Small intestine (tissue), 7 donors: ENCODE measurements at regions not wholly inside any gene's neighbourhood (a gene's known extent, or its start where the extent isn't known, plus 50 kb on each side); places are given as distances from the start of the nearest gene placed in this dataset.
"Not testable (repeated sequence)": the region's sequence is repeated elsewhere in the genome, so short reads cannot be mapped to it uniquely, and the experiment has no call there.

ENCODE experiments used
- DNase-seq, 2 donors: peaks; one replicate each; pipeline versions ENCODE4 v3.0.0 to v3.0.0-alpha.2; 2013
- FAIRE-seq: peaks from 2 replicates; lab custom pipeline; 2012; peaks lifted over from hg19 to GRCh38; lab: Jason Lieb, UNC
- H3K27ac ChIP-seq, 3 donors: one replicate each; pipeline ENCODE4 v1.5.1; 2013; ENCODE audit warnings: low read length in 2 of 3, mild to moderate bottlenecking in 2 of 3, control low read depth in 1 of 3, inconsistent platforms in 1 of 3, low read depth in 1 of 3, moderate library complexity in 1 of 3
- H3K27me3 ChIP-seq, 3 donors: one replicate each; pipeline ENCODE4 v1.6.1; 2013; ENCODE audit warnings: low read length in 3 of 3, inconsistent platforms in 1 of 3; ENCODE audit not compliant: control insufficient read depth in 3 of 3, insufficient read depth in 3 of 3
- H3K36me3 ChIP-seq, 3 donors: one replicate each; pipeline ENCODE4 v1.6.1; 2013; ENCODE audit warnings: low read length in 3 of 3, inconsistent platforms in 1 of 3, low read depth in 1 of 3, mild to moderate bottlenecking in 1 of 3, moderate library complexity in 1 of 3; ENCODE audit not compliant: control insufficient read depth in 3 of 3, insufficient read depth in 2 of 3
- H3K4me1 ChIP-seq, 3 donors: one replicate each; pipeline ENCODE4 v1.6.1; 2013; ENCODE audit warnings: low read length in 2 of 3, inconsistent platforms in 1 of 3, low read depth in 1 of 3, mild to moderate bottlenecking in 1 of 3, moderate library complexity in 1 of 3; ENCODE audit not compliant: control insufficient read depth in 3 of 3, insufficient read depth in 2 of 3
- H3K4me3 ChIP-seq, 3 donors: one replicate each; pipeline ENCODE4 v1.5.1; 2013; ENCODE audit warnings: low read length in 3 of 3, control low read depth in 1 of 3, inconsistent platforms in 1 of 3, low read depth in 1 of 3, mild to moderate bottlenecking in 1 of 3, moderate library complexity in 1 of 3
- H3K9me3 ChIP-seq, 2 donors: one replicate each; pipeline ENCODE4 v1.6.1; 2013; ENCODE audit warnings: low read depth in 1 of 2, low read length in 1 of 2; ENCODE audit not compliant: control insufficient read depth in 2 of 2, insufficient read depth in 1 of 2
- WGBS, 3 donors: extraction: QIAGEN DNeasy Blood & Tissue Kit; methylation state at CpG; one replicate each; pipeline ENCODE4 v1.1.7; 2013; 5-methylcytosine and 5-hydroxymethylcytosine counted together
- donor health status: healthy with polysubstance abuse.
- donor health status: control.
- donor health status: control.
- donor health status: Bipolar disorder and iron deficiency.
- donor health status: healthy.

DNA sequence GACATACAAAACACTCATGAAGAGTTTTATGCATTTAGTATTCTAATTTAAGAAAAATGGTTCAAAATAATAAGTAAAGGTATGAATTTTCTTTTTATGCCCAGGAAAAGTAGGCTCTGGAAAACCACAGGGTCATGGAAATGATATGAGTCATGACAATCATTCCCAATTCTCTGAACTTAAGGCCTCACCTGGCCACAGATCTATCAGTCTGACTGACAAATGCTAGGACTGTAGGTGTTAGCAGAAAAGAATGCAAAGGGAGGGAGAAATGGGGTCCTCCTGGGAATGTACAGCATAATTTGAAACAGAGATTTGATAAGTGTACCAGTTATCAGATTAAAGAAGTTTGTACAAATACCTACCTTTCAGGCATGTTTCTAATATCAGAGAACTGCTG is 270.5 kb upstream of the ARSJ start:
- no peak overlapping the region for H3K27ac ChIP-seq
- FAIRE-seq = no peak

DNA sequence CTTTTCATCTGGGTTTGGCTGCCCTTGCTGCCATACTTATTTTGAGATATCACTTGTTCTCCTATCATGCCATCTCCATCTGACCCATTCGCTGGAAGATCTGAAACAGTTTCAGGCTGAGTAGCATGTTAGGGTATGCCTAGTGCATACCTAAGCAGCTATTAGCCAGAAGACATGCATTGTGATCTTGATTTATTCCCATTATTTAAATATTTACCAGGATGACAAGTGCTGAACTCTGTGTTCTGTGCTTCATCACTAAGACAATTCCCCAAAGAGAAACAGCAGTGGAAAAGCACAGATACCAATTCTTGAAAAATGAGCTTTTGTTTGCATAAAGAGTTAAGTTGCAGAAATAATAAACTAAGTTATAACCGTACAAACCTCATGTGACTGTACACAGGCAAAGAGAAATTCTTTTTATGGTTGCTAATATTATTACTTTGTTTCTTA is 271.0 kb upstream of the ARSJ start:
- Histone ChIP-seq H3K36me3 (no peaks in the 10 kb centered on the region), H3K27me3 (no peaks in the 10 kb centered on the region), H3K4me3 (no peak overlapping the region), H3K27ac (no peak overlapping the region), H3K4me1 (no peaks in the 10 kb centered on the region), H3K9me3 (peaks cover 0 to 5% of the 10 kb centered on the region in 2 donors)
- DNase-seq (no peak), FAIRE-seq (no peak)
- 58 to 74% (median 72%) methylated on average over 2 of the region's 2 CpGs for WGBS, 3 donors

More for the DNA sequence above, 270.5 kb upstream of the ARSJ start:
- H3K4me1 ChIP-seq = no peaks in the 10 kb centered on the region
- no peaks in the 10 kb centered on the region for H3K36me3 ChIP-seq
- H3K4me3 ChIP-seq = no peak overlapping the region
- no peak for DNase-seq
- no peaks in the 10 kb centered on the region for H3K27me3 ChIP-seq
- peaks cover 0 to 5% of the 10 kb centered on the region in 2 donors for H3K9me3 ChIP-seq

- H3K27ac ChIP-seq = no peak overlapping the region
- no peaks in the 10 kb centered on the region for H3K36me3 ChIP-seq
- DNase-seq (no peak), FAIRE-seq (no peak)
- H3K27me3 ChIP-seq = no peaks in the 10 kb centered on the region
- no peak overlapping the region for H3K4me3 ChIP-seq
- no peaks in the 10 kb centered on the region for H3K4me1 ChIP-seq
- H3K9me3 ChIP-seq = peaks cover 0 to 5% of the 10 kb centered on the region in 2 donors
These were observed 271.6 kb upstream of the ARSJ start for GRCh38 chr4:114251020-114251419.

DNA sequence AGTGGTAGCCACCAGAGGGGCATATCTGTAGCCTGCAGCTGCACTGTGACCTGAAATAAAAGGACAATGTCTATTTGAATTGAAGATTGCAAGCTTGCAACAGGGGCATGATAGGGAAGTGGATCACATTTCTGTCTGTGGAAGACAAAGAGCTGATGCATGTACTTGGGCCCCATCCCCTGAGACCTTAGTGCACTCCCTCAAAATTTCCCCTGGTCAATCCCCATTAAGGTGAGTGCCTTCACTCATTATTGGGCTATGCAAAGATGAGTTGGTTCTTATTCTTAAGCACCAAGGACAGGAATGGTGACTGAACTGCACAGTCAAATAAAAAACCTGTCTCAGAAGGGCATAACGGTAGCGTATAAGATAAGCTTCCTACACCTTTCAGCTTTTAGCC is 273.1 kb upstream of the ARSJ start:
- H3K27me3 ChIP-seq = no peaks in the 10 kb centered on the region
- whole genome bisulfite sequencing, 3 donors = 96 to 98% (median 96%) methylated on average over 2 of the region's 2 CpGs
- H3K4me3 ChIP-seq = no peak overlapping the region
- peaks cover 0 to 5% of the 10 kb centered on the region in 2 donors for H3K9me3 ChIP-seq
- no peak overlapping the region for H3K27ac ChIP-seq
- H3K4me1 ChIP-seq = no peaks in the 10 kb centered on the region
- FAIRE-seq (no peak), DNase-seq (no peak)
- H3K36me3 ChIP-seq = no peaks in the 10 kb centered on the region

DNA sequence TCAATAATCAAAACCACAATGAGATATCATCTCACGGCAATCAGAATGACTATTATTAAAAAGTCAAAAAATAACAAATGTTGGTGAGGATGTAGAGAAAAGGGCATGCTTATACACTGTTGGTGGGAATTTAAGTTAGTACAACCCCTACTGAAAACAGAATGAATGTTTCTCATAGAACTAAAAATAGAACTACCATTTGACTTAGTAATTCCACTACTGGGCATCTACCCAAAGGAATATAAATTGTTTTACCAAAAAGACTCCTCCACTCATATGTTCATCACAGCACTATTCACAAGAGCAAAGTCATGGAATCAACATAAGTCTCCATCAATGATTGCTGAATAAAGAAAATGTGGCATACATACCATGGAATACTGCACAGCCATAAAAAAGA is 278.1 kb upstream of the ARSJ start:
- H3K4me1 ChIP-seq = no peaks in the 10 kb centered on the region
- H3K27ac ChIP-seq = no peak overlapping the region
- DNase-seq = no peak
- no peak overlapping the region for H3K4me3 ChIP-seq
- 0 to 89% (median 11%) methylated on average over 1 of the region's 1 CpG for WGBS, 3 donors
- H3K9me3 ChIP-seq = peaks cover 0 to under 1% of the 10 kb centered on the region in 2 donors
- H3K27me3 ChIP-seq = no peaks in the 10 kb centered on the region
- FAIRE-seq = no peak
- H3K36me3 ChIP-seq = no peaks in the 10 kb centered on the region

DNA sequence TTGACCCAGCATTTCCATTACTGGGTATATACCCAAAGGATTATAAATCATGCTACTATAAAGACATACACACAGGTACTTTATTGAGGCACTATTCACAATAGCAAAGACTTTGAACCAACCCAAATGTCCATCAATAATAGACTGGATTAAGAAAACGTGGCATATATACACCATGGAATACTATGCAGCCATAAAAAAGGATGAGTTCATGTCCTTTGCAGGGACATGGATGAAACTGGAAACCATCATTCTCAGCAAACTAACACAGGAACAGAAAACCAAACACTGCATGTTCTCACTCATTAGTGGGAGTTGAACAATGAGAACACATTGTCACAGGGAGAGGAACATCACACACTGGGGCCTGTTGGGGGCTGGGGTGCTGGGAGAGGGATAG is 283.0 kb upstream of the ARSJ start:
- not testable (repeated sequence) for H3K4me1 ChIP-seq, FAIRE-seq, H3K27ac ChIP-seq, H3K27me3 ChIP-seq, H3K36me3 ChIP-seq, DNase-seq, H3K4me3 ChIP-seq, H3K9me3 ChIP-seq
- WGBS, 3 donors = 59 to 67% methylated on average over 1 of the region's 1 CpG; no CpG with 5 or more reads in 1 of the 3 donors

- no peak for DNase-seq
- WGBS, 3 donors = 52 to 69% (median 69%) methylated on average over 2 of the region's 2 CpGs
- no peaks in the 10 kb centered on the region for H3K36me3 ChIP-seq
These were observed 283.8 kb upstream of the ARSJ start for GRCh38 chr4:114263233-114263632.

GRCh38 chr4:114264452-114264851 is 285.0 kb upstream of the ARSJ start:
- FAIRE-seq = no peak
- 36 to 51% (median 47%) methylated on average over 1 of the region's 1 CpG for WGBS, 3 donors
- no peaks in the 10 kb centered on the region for H3K27me3 ChIP-seq
- H3K27ac ChIP-seq = no peak overlapping the region
- H3K9me3 ChIP-seq = no peaks in the 10 kb centered on the region
- H3K4me1 ChIP-seq = no peaks in the 10 kb centered on the region
- DNase-seq = no peak
- no peaks in the 10 kb centered on the region for H3K36me3 ChIP-seq
- no peak overlapping the region for H3K4me3 ChIP-seq

More at GRCh38 chr4:114263233-114263632, 283.8 kb upstream of the ARSJ start:
- Histone ChIP-seq H3K27ac (no peak overlapping the region), H3K4me1 (no peaks in the 10 kb centered on the region), H3K27me3 (no peaks in the 10 kb centered on the region), H3K4me3 (no peak overlapping the region), H3K9me3 (no peaks in the 10 kb centered on the region)
- no peak for FAIRE-seq

- H3K4me3 ChIP-seq = no peak overlapping the region
- H3K9me3 ChIP-seq = no peaks in the 10 kb centered on the region
- DNase-seq (no peak), FAIRE-seq (no peak)
- WGBS, 3 donors = 23 to 45% (median 33%) methylated on average over 1 of the region's 1 CpG
- no peaks in the 10 kb centered on the region for H3K27me3 ChIP-seq
- no peak overlapping the region for H3K27ac ChIP-seq
- H3K36me3 ChIP-seq = no peaks in the 10 kb centered on the region
- no peaks in the 10 kb centered on the region for H3K4me1 ChIP-seq
These were observed 285.4 kb upstream of the ARSJ start for GRCh38 chr4:114264877-114265291.
